HL-60 (cell line): ENCODE measurements at regions not wholly inside any gene's neighbourhood (a gene's known extent, or its start where the extent isn't known, plus 50 kb on each side); places are given as distances from the start of the nearest gene placed in this dataset.

ENCODE experiments used
- DNase-seq, 2 experiments: peaks; one replicate each; pipeline ENCODE4 v3.0.0-alpha.2; 2010 to 2020; ENCODE audit warnings: low read depth in 1 of 2, low spot score in 1 of 2
- H3K27ac ChIP-seq: fragments of 250-450 bp; sonication (Bioruptor Pico); replicated peaks from 2 replicates; pipeline ENCODE4 v1.5.1; 2020; ENCODE audit warnings: mild to moderate bottlenecking, moderate library complexity
- H3K27me3 ChIP-seq: fragments of 250-450 bp; sonication (Bioruptor Pico); 2 replicates; pipeline ENCODE4 v1.5.1; 2021; ENCODE audit warnings: mild to moderate bottlenecking, moderate library complexity; ENCODE audit not compliant: insufficient read depth, poor library complexity, severe bottlenecking
- H3K4me3 ChIP-seq: replicated peaks from 2 replicates; pipeline ENCODE4 v1.5.1; 2011; ENCODE audit warnings: mild to moderate bottlenecking, control low read depth, low read length; ENCODE audit not compliant: insufficient read depth
- GABPA ChIP-seq: IDR thresholded peaks from 2 replicates; pipeline ENCODE4 v1.6.1; 2012; ENCODE audit warnings: low read depth
- POLR2AphosphoS5 ChIP-seq: IDR thresholded peaks from 2 replicates; pipeline ENCODE4 v1.6.1; 2012; ENCODE audit warnings: low read depth
- SPI1 ChIP-seq: IDR thresholded peaks from 2 replicates; pipeline ENCODE4 v1.6.1; 2012; ENCODE audit warnings: low read depth, mild to moderate bottlenecking, borderline replicate concordance
- TF ChIP-seq, protein P1 (sequence below): IDR thresholded peaks from one replicate; pipeline ENCODE4 v1.5.1; 2011; ENCODE audit warnings: low read length, control low read depth, inconsistent platforms; ENCODE audit not compliant: insufficient read depth
- TF ChIP-seq, protein P2 (sequence below): IDR thresholded peaks from 2 replicates; pipeline ENCODE4 v1.6.1; 2012; ENCODE audit warnings: low read depth; ENCODE audit not compliant: insufficient replicate concordance

DNA sequence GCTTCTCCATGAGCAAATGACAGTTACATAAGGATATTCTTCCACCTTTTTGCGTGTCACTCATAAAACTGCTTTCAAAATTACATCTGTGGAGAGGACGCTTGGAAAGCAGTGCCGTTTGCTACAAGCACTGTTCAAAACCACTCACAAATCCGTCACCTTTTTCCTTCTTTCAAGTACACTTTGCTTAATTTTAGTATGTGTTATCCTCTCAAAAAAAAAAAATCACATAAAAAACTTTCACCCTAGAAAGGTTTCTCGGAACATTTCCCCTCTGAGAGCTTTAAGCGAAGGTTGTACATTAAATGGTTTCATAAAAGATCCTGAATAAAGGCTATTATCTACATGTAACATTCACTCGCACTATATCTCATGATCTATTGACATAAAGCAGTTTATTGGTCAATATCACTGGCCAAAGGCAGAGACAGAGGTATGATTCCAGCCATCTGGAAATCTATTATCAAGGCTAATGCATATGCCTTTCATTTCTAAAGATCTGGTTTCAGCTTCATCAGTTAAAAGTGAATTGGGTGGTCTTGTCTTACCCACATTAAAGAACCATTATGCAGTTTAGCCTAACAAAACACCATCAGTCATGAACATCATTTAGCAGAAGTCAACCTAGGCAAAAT, 163.6 kb downstream of the ENC1 start:
- Histone ChIP-seq H3K4me3 (no peak overlapping the region), H3K27me3 (no peaks in the 10 kb centered on the region), H3K27ac (no peak overlapping the region)
- no peak for DNase-seq
- TF ChIP-seq, protein P1, sequence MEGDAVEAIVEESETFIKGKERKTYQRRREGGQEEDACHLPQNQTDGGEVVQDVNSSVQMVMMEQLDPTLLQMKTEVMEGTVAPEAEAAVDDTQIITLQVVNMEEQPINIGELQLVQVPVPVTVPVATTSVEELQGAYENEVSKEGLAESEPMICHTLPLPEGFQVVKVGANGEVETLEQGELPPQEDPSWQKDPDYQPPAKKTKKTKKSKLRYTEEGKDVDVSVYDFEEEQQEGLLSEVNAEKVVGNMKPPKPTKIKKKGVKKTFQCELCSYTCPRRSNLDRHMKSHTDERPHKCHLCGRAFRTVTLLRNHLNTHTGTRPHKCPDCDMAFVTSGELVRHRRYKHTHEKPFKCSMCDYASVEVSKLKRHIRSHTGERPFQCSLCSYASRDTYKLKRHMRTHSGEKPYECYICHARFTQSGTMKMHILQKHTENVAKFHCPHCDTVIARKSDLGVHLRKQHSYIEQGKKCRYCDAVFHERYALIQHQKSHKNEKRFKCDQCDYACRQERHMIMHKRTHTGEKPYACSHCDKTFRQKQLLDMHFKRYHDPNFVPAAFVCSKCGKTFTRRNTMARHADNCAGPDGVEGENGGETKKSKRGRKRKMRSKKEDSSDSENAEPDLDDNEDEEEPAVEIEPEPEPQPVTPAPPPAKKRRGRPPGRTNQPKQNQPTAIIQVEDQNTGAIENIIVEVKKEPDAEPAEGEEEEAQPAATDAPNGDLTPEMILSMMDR, result no peak
- no peak for TF ChIP-seq POLR2AphosphoS5

DNA sequence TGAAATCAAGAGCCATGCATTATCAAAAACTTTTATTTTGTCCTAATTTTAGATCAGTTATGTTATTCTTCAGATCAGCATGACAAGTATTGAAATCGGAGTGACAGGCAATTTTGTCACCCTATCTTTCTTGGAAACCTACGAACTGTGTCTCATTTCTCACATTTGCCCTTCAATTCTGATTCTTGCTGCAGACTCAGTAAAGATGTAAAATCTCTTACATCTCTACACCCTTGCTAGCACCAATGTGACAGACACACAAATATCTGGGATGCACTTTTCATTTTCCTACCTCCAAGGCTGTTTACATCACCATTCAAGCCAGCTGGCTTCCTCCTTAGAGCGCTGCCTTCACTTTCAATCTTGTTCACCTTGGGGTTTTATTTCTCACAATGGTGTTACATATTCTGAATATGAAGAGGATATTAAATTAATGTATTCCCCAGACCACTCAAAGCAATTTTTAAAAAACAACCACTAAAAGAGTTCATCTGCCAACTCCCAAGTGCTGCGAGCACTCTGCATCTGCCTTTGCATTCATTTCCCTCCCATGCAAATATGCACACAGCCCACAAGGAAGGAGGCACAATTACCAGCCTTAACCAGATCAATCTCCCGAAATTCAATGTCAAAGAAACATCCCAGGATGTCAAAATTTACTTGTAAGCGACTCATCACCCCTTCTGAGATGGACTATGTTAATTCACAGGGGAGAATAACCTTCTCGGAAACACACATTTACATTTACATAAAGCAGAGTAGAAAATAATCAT, 164.3 kb downstream of the ENC1 start:
- Histone ChIP-seq H3K4me3 (no peak overlapping the region), H3K27me3 (no peaks in the 10 kb centered on the region), H3K27ac (no peak overlapping the region)
- DNase-seq, result no peak
- TF ChIP-seq GABPA (no peak), SPI1 (no peak), POLR2AphosphoS5 (no peak)
- TF ChIP-seq, protein P2, sequence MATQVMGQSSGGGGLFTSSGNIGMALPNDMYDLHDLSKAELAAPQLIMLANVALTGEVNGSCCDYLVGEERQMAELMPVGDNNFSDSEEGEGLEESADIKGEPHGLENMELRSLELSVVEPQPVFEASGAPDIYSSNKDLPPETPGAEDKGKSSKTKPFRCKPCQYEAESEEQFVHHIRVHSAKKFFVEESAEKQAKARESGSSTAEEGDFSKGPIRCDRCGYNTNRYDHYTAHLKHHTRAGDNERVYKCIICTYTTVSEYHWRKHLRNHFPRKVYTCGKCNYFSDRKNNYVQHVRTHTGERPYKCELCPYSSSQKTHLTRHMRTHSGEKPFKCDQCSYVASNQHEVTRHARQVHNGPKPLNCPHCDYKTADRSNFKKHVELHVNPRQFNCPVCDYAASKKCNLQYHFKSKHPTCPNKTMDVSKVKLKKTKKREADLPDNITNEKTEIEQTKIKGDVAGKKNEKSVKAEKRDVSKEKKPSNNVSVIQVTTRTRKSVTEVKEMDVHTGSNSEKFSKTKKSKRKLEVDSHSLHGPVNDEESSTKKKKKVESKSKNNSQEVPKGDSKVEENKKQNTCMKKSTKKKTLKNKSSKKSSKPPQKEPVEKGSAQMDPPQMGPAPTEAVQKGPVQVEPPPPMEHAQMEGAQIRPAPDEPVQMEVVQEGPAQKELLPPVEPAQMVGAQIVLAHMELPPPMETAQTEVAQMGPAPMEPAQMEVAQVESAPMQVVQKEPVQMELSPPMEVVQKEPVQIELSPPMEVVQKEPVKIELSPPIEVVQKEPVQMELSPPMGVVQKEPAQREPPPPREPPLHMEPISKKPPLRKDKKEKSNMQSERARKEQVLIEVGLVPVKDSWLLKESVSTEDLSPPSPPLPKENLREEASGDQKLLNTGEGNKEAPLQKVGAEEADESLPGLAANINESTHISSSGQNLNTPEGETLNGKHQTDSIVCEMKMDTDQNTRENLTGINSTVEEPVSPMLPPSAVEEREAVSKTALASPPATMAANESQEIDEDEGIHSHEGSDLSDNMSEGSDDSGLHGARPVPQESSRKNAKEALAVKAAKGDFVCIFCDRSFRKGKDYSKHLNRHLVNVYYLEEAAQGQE, result no peak
- TF ChIP-seq, protein P1, result no peak

DNA sequence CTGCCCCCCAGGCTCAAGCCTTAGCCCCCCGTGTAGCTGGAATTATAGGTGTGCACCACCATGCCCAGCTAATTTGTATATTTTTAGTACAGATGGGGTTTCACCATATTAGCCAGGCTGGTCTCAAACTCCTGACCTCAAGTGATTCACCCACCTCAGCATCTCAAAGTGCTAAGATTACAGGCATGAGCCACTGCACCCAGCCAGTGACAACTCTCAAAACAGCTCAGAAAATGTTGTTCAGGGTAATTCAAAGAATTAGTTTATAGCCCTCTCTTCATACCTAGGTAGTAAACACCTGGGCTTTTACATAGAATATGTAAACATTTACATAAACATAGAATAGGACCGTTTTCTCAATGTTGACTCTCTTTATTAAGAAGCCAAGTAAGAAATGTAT, 168.7 kb downstream of the ENC1 start:
- Histone ChIP-seq H3K4me3 (no peak overlapping the region), H3K27me3 (no peaks in the 10 kb centered on the region), H3K27ac (no peak overlapping the region)
- DNase-seq, result no peak
- no peak for TF ChIP-seq POLR2AphosphoS5

DNA sequence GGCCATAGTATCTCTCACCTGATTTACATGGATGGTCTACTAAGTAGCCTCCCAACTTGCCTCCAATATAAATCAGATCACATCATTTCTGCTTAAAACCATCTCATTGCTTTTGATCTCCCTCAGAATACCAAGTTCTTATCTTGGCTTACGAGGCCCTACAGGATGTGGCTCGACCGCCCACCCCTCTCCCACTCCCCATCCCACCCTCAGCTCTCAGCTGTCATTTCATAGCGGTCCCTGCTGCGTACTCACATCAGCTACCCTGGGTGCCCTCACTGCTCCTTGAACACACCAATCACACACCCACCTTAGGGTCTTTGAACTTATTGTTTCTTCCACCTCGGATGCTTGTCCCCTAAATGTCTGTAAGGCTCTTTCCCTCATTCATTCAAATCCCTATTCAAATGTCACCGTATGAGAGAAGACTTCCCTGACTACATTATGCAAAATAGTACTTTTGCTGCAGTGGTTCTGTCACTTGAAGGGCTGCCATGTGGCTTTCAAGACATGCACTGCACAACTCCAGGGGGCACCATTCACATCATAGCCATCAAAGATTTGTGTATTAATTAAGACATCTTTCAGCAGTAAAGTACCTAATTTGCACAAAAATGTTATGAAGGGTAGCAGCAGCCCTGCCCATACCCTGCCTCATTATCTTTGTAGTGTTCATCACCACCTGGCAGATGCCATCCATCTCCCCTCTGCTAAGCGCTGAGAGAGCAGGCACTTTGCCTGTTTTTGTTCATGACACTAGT, 171.1 kb downstream of the ENC1 start:
- no peak for DNase-seq
- Histone ChIP-seq H3K27ac (no peak overlapping the region), H3K4me3 (no peak overlapping the region), H3K27me3 (no peaks in the 10 kb centered on the region)
- TF ChIP-seq, protein P2, result no peak
- TF ChIP-seq, protein P1, result no peak
- TF ChIP-seq SPI1 (no peak), GABPA (no peak), POLR2AphosphoS5 (no peak)
